ENCODE measurements at regions not wholly inside any gene's neighbourhood (a gene's known extent, or its start where the extent isn't known, plus 50 kb on each side); places are given as distances from the start of the nearest gene placed in this dataset.

DNA sequence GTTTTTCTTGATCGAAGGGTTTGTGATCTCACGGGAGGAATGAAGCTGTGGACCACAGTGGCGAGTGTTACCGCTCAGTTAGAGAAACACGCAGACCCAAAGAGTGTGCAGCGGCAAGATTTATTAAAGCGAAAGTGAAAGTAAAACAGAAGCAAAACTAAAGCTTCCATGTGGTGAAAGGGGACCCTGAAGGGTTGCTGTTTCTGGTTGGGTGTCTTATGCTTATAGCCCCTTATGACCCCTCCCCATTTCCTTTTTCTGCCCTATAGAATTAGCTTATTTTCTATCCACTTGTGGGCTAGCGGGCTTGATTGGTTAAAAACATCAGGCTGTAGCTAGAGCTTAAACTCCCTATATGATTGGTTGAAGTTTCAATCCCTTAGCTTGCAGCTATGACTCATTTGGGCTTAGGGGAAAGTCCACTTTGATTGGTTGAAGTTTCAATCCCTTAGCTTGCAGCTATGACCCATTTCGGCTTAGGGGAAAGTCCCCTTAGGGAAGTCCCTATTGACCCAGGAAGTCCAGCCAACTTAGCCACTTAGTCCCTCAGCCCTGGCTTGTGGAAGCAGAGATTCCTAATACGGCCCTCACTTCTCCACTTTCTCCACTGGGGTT is 171.2 kb upstream of the NWD2 start:
- H4K91ac ChIP-seq (ENCODE audit: low read depth, low read length, poor library complexity), result no peak overlapping the region

DNA sequence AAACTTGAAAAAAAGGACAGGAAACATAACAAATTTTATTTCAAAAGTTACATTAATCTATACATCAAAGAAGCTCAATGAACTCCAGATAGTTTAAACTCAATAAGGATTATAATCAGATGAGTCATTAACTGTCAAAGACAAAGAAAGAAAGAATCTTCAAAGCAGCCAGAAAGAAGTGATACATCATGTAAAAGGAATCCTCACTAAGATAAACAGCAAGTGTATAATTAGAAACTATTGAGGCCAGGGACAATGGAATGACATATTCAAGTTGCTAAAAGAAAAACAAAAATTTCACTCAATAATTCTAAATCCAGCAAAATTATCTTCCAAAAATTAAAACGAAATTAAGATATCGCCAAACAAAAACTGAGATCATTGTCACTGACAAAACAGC is 161.6 kb upstream of the NWD2 start:
- Histone ChIP-seq H3K9me3 (replicated peaks in 1 of 2; ENCODE audit: control insufficient read depth in 2 of 2, insufficient read depth in 1 of 2, low read depth in 1 of 2, low read length in 2 of 2) (no peaks in the 10 kb centered on the region), H3K4me3 (ENCODE audit: low read length in 2 of 2) (no peak overlapping the region), H3K23ac (ENCODE audit: low read depth, low read length, poor library complexity) (no peak overlapping the region), H3K36me3 (replicated peaks in 1 of 2; ENCODE audit: control insufficient read depth in 2 of 2, insufficient read depth in 2 of 2, low read length in 2 of 2) (no peaks in the 10 kb centered on the region), H2BK120ac (ENCODE audit: low read depth, low read length) (no peak overlapping the region), H2AFZ (ENCODE audit: low read length) (no peak overlapping the region), H4K91ac (ENCODE audit: low read depth, low read length, poor library complexity) (no peak overlapping the region), H2BK12ac (ENCODE audit: low read length) (no peak overlapping the region), H3K14ac (ENCODE audit: low read length) (no peak overlapping the region), H4K8ac (ENCODE audit: low read depth, low read length) (no peak overlapping the region), H3K27ac (replicated peaks; ENCODE audit: low read length) (no peak overlapping the region), H3K4me2 (ENCODE audit: insufficient read depth, low read length, poor library complexity, severe bottlenecking) (no peak overlapping the region), H2BK15ac (ENCODE audit: low read length) (no peak overlapping the region), H3K4ac (ENCODE audit: low read length) (no peak overlapping the region), H3K9ac (ENCODE audit: low read depth, low read length, poor library complexity) (no peak overlapping the region), H2AK5ac (ENCODE audit: low read depth, low read length) (no peak overlapping the region), H3K4me1 (ENCODE audit: control insufficient read depth in 2 of 2, insufficient read depth in 1 of 2, low read depth in 1 of 2, low read length in 2 of 2) (no peaks in the 10 kb centered on the region), H3K79me1 (ENCODE audit: low read depth, low read length) (no peaks in the 10 kb centered on the region), H2BK5ac (ENCODE audit: low read length) (no peak overlapping the region), H3K27me3 (ENCODE audit: control insufficient read depth in 3 of 3, insufficient read depth in 3 of 3, low read depth in 1 of 3, low read length in 3 of 3) (no peaks in the 10 kb centered on the region), H3K18ac (ENCODE audit: low read length) (no peak overlapping the region)
- DNase-seq (ENCODE audit: low spot score), result no peak
- 100% methylated on average over 2 of the region's 2 CpGs; no CpG with 5 or more reads in 1 of the 2 donors for WGBS, 2 donors (ENCODE audit: extremely low coverage in 2 of 2, insufficient read length in 2 of 2, insufficient replicate concordance in 1 of 2)

More for the DNA sequence above, 171.2 kb upstream of the NWD2 start:
- H2BK15ac ChIP-seq (ENCODE audit: low read length), result no peak overlapping the region
- H3K27ac ChIP-seq (replicated peaks; ENCODE audit: low read length), result no peak overlapping the region
- no peak overlapping the region for H4K8ac ChIP-seq (ENCODE audit: low read depth, low read length)
- no peak overlapping the region for H2AK5ac ChIP-seq (ENCODE audit: low read depth, low read length)
- no peak overlapping the region for H2BK120ac ChIP-seq (ENCODE audit: low read depth, low read length)
- H3K79me1 ChIP-seq (ENCODE audit: low read depth, low read length), result no peaks in the 10 kb centered on the region
- no peak overlapping the region for H3K18ac ChIP-seq (ENCODE audit: low read length)
- no CpG with 5 or more reads among the region's 10 CpGs for WGBS, 2 donors (ENCODE audit: extremely low coverage in 2 of 2, insufficient read length in 2 of 2, insufficient replicate concordance in 1 of 2)
- H3K9me3 ChIP-seq (replicated peaks in 1 of 2; ENCODE audit: control insufficient read depth in 2 of 2, insufficient read depth in 1 of 2, low read depth in 1 of 2, low read length in 2 of 2), result no peaks in the 10 kb centered on the region
- no peak overlapping the region for H3K4me2 ChIP-seq (ENCODE audit: insufficient read depth, low read length, poor library complexity, severe bottlenecking)
- no peak overlapping the region for H3K4me3 ChIP-seq (ENCODE audit: low read length in 2 of 2)
- no peak overlapping the region for H3K14ac ChIP-seq (ENCODE audit: low read length)
- H3K27me3 ChIP-seq (ENCODE audit: control insufficient read depth in 3 of 3, insufficient read depth in 3 of 3, low read depth in 1 of 3, low read length in 3 of 3), result no peaks in the 10 kb centered on the region
- H3K23ac ChIP-seq (ENCODE audit: low read depth, low read length, poor library complexity), result no peak overlapping the region
- DNase-seq (ENCODE audit: low spot score), result no peak
- H3K9ac ChIP-seq (ENCODE audit: low read depth, low read length, poor library complexity), result no peak overlapping the region
- H2AFZ ChIP-seq (ENCODE audit: low read length), result peak overlapping the region; percentile 69
- H3K4ac ChIP-seq (ENCODE audit: low read length), result no peak overlapping the region
- H3K36me3 ChIP-seq (replicated peaks in 1 of 2; ENCODE audit: control insufficient read depth in 2 of 2, insufficient read depth in 2 of 2, low read length in 2 of 2), result no peaks in the 10 kb centered on the region
- no peaks in the 10 kb centered on the region for H3K4me1 ChIP-seq (ENCODE audit: control insufficient read depth in 2 of 2, insufficient read depth in 1 of 2, low read depth in 1 of 2, low read length in 2 of 2)
- no peak overlapping the region for H2BK12ac ChIP-seq (ENCODE audit: low read length)
- H2BK5ac ChIP-seq (ENCODE audit: low read length), result no peak overlapping the region

DNA sequence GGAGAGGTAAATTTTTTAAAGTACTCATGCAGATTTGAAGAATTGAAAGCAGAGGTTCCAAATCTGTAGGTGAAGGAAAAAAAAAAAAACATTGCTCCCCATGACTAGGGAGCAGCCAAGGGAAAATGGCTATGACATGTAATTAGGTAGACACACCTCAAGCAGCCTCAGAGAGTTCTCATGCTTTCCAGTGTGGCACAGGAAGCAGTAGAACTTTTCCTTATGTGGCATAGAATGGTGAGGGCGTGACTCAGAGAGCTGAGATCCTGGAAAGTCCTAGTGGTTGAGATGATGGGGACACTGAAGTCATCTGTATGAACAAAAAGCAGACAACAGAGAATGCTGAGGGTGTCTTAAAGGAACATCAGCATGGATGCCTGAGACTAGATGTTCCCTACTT is 148.6 kb upstream of the NWD2 start:
- Histone ChIP-seq H3K79me1 (ENCODE audit: low read depth, low read length) (no peaks in the 10 kb centered on the region), H3K27me3 (ENCODE audit: control insufficient read depth in 3 of 3, insufficient read depth in 3 of 3, low read depth in 1 of 3, low read length in 3 of 3) (no peaks in the 10 kb centered on the region), H3K23ac (ENCODE audit: low read depth, low read length, poor library complexity) (no peak overlapping the region), H3K9ac (ENCODE audit: low read depth, low read length, poor library complexity) (no peak overlapping the region), H3K18ac (ENCODE audit: low read length) (no peak overlapping the region), H3K4ac (ENCODE audit: low read length) (no peak overlapping the region), H3K36me3 (replicated peaks in 1 of 2; ENCODE audit: control insufficient read depth in 2 of 2, insufficient read depth in 2 of 2, low read length in 2 of 2) (no peaks in the 10 kb centered on the region), H3K9me3 (replicated peaks in 1 of 2; ENCODE audit: control insufficient read depth in 2 of 2, insufficient read depth in 1 of 2, low read depth in 1 of 2, low read length in 2 of 2) (peaks cover 0 to 2% of the 10 kb centered on the region in 2 donors), H3K4me3 (ENCODE audit: low read length in 2 of 2) (no peak overlapping the region), H3K4me1 (ENCODE audit: control insufficient read depth in 2 of 2, insufficient read depth in 1 of 2, low read depth in 1 of 2, low read length in 2 of 2) (no peaks in the 10 kb centered on the region), H2BK5ac (ENCODE audit: low read length) (no peak overlapping the region), H3K27ac (replicated peaks; ENCODE audit: low read length) (no peak overlapping the region), H3K4me2 (ENCODE audit: insufficient read depth, low read length, poor library complexity, severe bottlenecking) (no peak overlapping the region), H4K91ac (ENCODE audit: low read depth, low read length, poor library complexity) (no peak overlapping the region), H4K8ac (ENCODE audit: low read depth, low read length) (no peak overlapping the region), H2BK15ac (ENCODE audit: low read length) (no peak overlapping the region), H2AK5ac (ENCODE audit: low read depth, low read length) (no peak overlapping the region), H2BK120ac (ENCODE audit: low read depth, low read length) (no peak overlapping the region), H3K14ac (ENCODE audit: low read length) (no peak overlapping the region), H2BK12ac (ENCODE audit: low read length) (no peak overlapping the region), H2AFZ (ENCODE audit: low read length) (no peak overlapping the region)
- WGBS, 2 donors (ENCODE audit: extremely low coverage in 2 of 2, insufficient read length in 2 of 2, insufficient replicate concordance in 1 of 2), result no CpG with 5 or more reads among the region's 1 CpG
- DNase-seq (ENCODE audit: low spot score), result no peak

DNA sequence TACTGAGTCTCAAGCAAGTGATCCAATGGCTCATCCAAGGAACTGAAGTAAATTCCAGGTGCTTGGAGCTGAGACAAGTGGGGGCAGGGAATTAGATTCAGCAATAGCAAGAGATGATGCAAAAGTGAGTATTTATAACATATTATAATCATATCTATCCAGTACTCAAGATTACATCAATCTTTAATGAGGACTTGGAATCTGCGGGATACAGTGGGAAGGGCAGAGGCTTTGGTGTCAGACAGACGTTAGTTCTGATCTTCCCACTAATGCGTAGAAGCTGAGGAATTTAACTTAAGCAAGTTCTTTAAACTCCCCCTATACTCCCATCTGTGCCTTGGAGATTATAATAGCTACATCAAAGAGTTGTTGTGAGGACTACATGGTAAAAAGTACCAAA is 143.4 kb upstream of the NWD2 start:
- Histone ChIP-seq H3K4me3 (ENCODE audit: low read length in 2 of 2) (no peak overlapping the region), H3K9me3 (replicated peaks in 1 of 2; ENCODE audit: control insufficient read depth in 2 of 2, insufficient read depth in 1 of 2, low read depth in 1 of 2, low read length in 2 of 2) (no peaks in the 10 kb centered on the region), H2BK5ac (ENCODE audit: low read length) (no peak overlapping the region), H3K27ac (replicated peaks; ENCODE audit: low read length) (no peak overlapping the region), H4K8ac (ENCODE audit: low read depth, low read length) (no peak overlapping the region), H4K91ac (ENCODE audit: low read depth, low read length, poor library complexity) (no peak overlapping the region), H2BK120ac (ENCODE audit: low read depth, low read length) (no peak overlapping the region), H3K9ac (ENCODE audit: low read depth, low read length, poor library complexity) (no peak overlapping the region), H3K4ac (ENCODE audit: low read length) (no peak overlapping the region), H2AK5ac (ENCODE audit: low read depth, low read length) (no peak overlapping the region), H3K36me3 (replicated peaks in 1 of 2; ENCODE audit: control insufficient read depth in 2 of 2, insufficient read depth in 2 of 2, low read length in 2 of 2) (no peaks in the 10 kb centered on the region), H3K18ac (ENCODE audit: low read length) (no peak overlapping the region), H2BK15ac (ENCODE audit: low read length) (no peak overlapping the region), H2BK12ac (ENCODE audit: low read length) (no peak overlapping the region), H3K4me2 (ENCODE audit: insufficient read depth, low read length, poor library complexity, severe bottlenecking) (no peak overlapping the region), H3K23ac (ENCODE audit: low read depth, low read length, poor library complexity) (no peak overlapping the region), H3K4me1 (ENCODE audit: control insufficient read depth in 2 of 2, insufficient read depth in 1 of 2, low read depth in 1 of 2, low read length in 2 of 2) (no peaks in the 10 kb centered on the region), H3K14ac (ENCODE audit: low read length) (no peak overlapping the region), H3K27me3 (ENCODE audit: control insufficient read depth in 3 of 3, insufficient read depth in 3 of 3, low read depth in 1 of 3, low read length in 3 of 3) (no peaks in the 10 kb centered on the region), H3K79me1 (ENCODE audit: low read depth, low read length) (no peaks in the 10 kb centered on the region), H2AFZ (ENCODE audit: low read length) (no peak overlapping the region)
- DNase-seq (ENCODE audit: low spot score), result no peak
- WGBS, 2 donors (ENCODE audit: extremely low coverage in 2 of 2, insufficient read length in 2 of 2, insufficient replicate concordance in 1 of 2), result no CpG with 5 or more reads among the region's 3 CpGs
